Non-pigmented ciliary epithelial cell (primary cell): ENCODE measurements at regions not wholly inside any gene's neighbourhood (a gene's known extent, or its start where the extent isn't known, plus 50 kb on each side); places are given as distances from the start of the nearest gene placed in this dataset.
"Not testable (repeated sequence)": the region's sequence is repeated elsewhere in the genome, so short reads cannot be mapped to it uniquely, and the experiment has no call there.

Experiments
- DNase-seq: peaks from one replicate; pipeline ENCODE4 v3.0.0-alpha.2; 2010; ENCODE audit warnings: low read depth

- no peak for DNase-seq
Observed at GRCh38 chr5:77909237-77909636, 133.1 kb upstream of the TBCA start.

- no peak for DNase-seq
Observed at GRCh38 chr5:77908787-77909186, 132.6 kb upstream of the TBCA start.

- DNase-seq = no peak
Observed at GRCh38 chr5:77907786-77908185, 131.6 kb upstream of the TBCA start.

- DNase-seq = peak; percentile 8
Observed at GRCh38 chr5:77906806-77907205, 130.7 kb upstream of the TBCA start.

- no peak for DNase-seq
Observed at GRCh38 chr5:77904362-77904761, 128.2 kb upstream of the TBCA start.

GRCh38 chr5:77900691-77901090 is 124.6 kb upstream of the TBCA start:
- no peak for DNase-seq

GRCh38 chr5:77898385-77898784 is 122.2 kb upstream of the TBCA start:
- DNase-seq = no peak

- DNase-seq = no peak
Observed at GRCh38 chr5:77896338-77896737, 120.2 kb upstream of the TBCA start.

GRCh38 chr5:77894103-77894502 is 118.0 kb upstream of the TBCA start:
- not testable (repeated sequence) for DNase-seq

GRCh38 chr5:77893225-77893860 is 117.2 kb upstream of the TBCA start:
- peak; percentile 89 for DNase-seq

GRCh38 chr5:77892061-77893010 is 116.2 kb upstream of the TBCA start:
- DNase-seq = no peak

- no peak for DNase-seq
Observed at GRCh38 chr5:77885519-77885918, 109.4 kb upstream of the TBCA start.

- peak; percentile 46 for DNase-seq
Observed at GRCh38 chr5:77882670-77883257, 106.6 kb upstream of the TBCA start.

- DNase-seq = no peak
Observed at GRCh38 chr5:77881528-77881927, 105.4 kb upstream of the TBCA start.

GRCh38 chr5:77877516-77878355 is 101.6 kb upstream of the TBCA start:
- DNase-seq = no peak

- no peak for DNase-seq
Observed at GRCh38 chr5:77876862-77877502, 100.8 kb upstream of the TBCA start.

GRCh38 chr5:77876316-77876715 is 100.2 kb upstream of the TBCA start:
- DNase-seq = no peak

GRCh38 chr5:77874691-77875090 is 98.6 kb upstream of the TBCA start:
- DNase-seq = no peak

GRCh38 chr5:77873239-77873638 is 97.1 kb upstream of the TBCA start:
- no peak for DNase-seq

GRCh38 chr5:77871946-77872345 is 95.8 kb upstream of the TBCA start:
- DNase-seq = no peak

GRCh38 chr5:77871016-77871415 is 94.9 kb upstream of the TBCA start:
- DNase-seq = no peak
